Cardiac muscle cell (in vitro differentiated cells and primary cell): ENCODE measurements at regions not wholly inside any gene's neighbourhood (a gene's known extent, or its start where the extent isn't known, plus 50 kb on each side); places are given as distances from the start of the nearest gene placed in this dataset.

Experiments
- DNase-seq, 2 donors: peaks; one replicate each; pipeline versions ENCODE4 v3.0.0 to v3.0.0-alpha.2; 2010 to 2017; ENCODE audit warnings: low read depth in 1 of 2, low spot score in 1 of 2
- H3K27ac ChIP-seq: fragments of 200-600 bp; sonication (generic); 2 replicates; pipeline ENCODE4 v1.5.1; 2016
- H3K27me3 ChIP-seq: fragments of 200-600 bp; sonication (generic); 2 replicates; pipeline ENCODE4 v1.6.0; 2016; ENCODE audit warnings: control low read depth
- H3K36me3 ChIP-seq: fragments of 200-600 bp; sonication (generic); 2 replicates; pipeline ENCODE4 v1.5.1; 2016; ENCODE audit warnings: control low read depth
- H3K4me1 ChIP-seq: fragments of 200-600 bp; sonication (generic); 2 replicates; pipeline ENCODE4 v1.8.1; 2017; ENCODE audit warnings: low read depth, mild to moderate bottlenecking, mixed run types
- H3K4me3 ChIP-seq: fragments of 200-600 bp; sonication (generic); 2 replicates; pipeline ENCODE4 v1.5.1; 2016; ENCODE audit warnings: mild to moderate bottlenecking
- H3K9me3 ChIP-seq: fragments of 200-600 bp; sonication (generic); 2 replicates; pipeline ENCODE4 v1.5.1; 2017; ENCODE audit warnings: low read depth, mild to moderate bottlenecking, control low read depth
- CTCF ChIP-seq: IDR thresholded peaks from 2 replicates; pipeline ENCODE4 v1.5.1; 2012; ENCODE audit warnings: low read depth, mild to moderate bottlenecking, low read length

- TF ChIP-seq CTCF, result no peak
Measured at GRCh38 chr6:96469312-96469711, 52.3 kb upstream of the UFL1 start.

GRCh38 chr6:96470296-96470695 lies 51.3 kb upstream of the UFL1 start:
- TF ChIP-seq CTCF, result no peak
- Histone ChIP-seq H3K36me3 (no peaks in the 10 kb centered on the region), H3K9me3 (no peaks in the 10 kb centered on the region)

More at GRCh38 chr6:96469312-96469711, 52.3 kb upstream of the UFL1 start:
- Histone ChIP-seq H3K27me3 (no peaks in the 10 kb centered on the region), H3K9me3 (no peaks in the 10 kb centered on the region), H3K36me3 (no peaks in the 10 kb centered on the region), H3K27ac (no peak overlapping the region), H3K4me1 (no peaks in the 10 kb centered on the region), H3K4me3 (no peak overlapping the region)
- DNase-seq, result no peak

More at GRCh38 chr6:96470296-96470695, 51.3 kb upstream of the UFL1 start:
- H3K27me3 ChIP-seq, result no peaks in the 10 kb centered on the region
- no peak overlapping the region for H3K4me3 ChIP-seq
- H3K27ac ChIP-seq, result no peak overlapping the region
- DNase-seq, result no peak
- H3K4me1 ChIP-seq, result no peaks in the 10 kb centered on the region
